IPS-NIHi7 (cell line): ENCODE measurements at regions not wholly inside any gene's neighbourhood (a gene's known extent, or its start where the extent isn't known, plus 50 kb on each side); places are given as distances from the start of the nearest gene placed in this dataset.
"Not testable (repeated sequence)": the region's sequence is repeated elsewhere in the genome, so short reads cannot be mapped to it uniquely, and the experiment has no call there.

Experiments
- DNase-seq: peaks from one replicate; pipeline ENCODE4 v3.0.0; 2012; ENCODE audit warnings: mixed read lengths; ENCODE audit errors: extremely low spot score

GRCh38 chr13:75178436-75178835, 303.5 kb downstream of the TBC1D4 start:
- no peak for DNase-seq

- DNase-seq: no peak
These were observed 306.4 kb downstream of the TBC1D4 start for GRCh38 chr13:75175575-75175974.

DNA sequence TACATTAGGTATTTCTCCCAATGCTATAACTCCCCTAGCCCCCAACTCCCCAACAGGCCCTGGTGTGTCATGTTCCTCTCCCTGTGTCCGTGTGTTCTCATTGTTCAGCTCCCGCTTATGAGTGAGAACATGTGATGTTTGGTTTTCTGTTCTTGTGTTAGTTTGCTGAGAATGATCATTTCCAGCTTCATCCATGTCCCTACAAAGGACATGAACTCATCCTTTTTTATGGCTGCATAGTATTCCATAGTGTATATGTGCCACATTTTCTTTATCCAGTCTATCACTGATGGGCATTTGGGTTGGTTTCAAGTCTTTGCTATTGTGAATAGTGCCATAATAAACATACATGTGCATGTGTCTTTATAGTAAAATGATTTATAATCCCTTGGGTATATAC, 306.9 kb downstream of the TBC1D4 start:
- not testable (repeated sequence) for DNase-seq

DNA sequence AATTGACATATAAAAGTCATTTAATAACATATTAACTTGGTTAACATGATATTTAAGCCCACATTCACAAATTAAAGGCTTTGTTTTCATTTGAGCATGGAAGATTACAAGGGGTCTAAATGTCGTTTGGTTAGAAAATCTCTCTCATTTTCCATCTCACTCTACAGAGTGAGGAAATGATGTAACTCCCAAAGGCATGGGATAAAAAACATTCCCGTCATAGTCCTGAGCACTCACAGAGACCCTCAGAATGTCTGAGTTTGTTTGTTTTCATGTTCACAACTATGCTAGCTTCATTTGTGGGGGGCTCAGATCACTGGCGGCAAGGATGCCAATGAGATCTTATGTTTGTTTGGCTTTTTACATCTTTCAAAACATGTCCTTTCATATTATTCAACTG, 307.5 kb downstream of the TBC1D4 start:
- no peak for DNase-seq

GRCh38 chr13:75173457-75174356, 308.3 kb downstream of the TBC1D4 start:
- DNase-seq: peak; percentile 24

DNA sequence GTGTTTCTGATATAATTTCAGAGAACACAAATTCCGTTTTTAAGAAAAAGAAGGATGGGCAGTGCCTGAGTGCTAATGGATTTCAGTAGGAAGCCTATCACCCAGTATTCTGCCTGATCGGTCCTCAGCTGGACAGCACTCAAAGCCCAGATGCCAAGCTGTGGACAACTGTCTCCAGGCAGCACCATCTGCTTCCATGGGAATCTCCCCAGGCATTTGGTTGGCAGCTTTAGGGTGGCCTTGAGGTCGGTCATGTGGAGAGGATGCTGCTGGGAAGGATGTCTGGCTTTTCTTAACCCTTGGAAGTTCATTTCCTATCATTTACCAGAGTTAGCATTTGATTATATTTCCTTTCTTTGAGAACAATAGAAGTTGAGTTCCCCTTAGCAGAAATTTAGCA, 311.7 kb downstream of the TBC1D4 start:
- no peak for DNase-seq

- no peak for DNase-seq
These were observed 316.3 kb downstream of the TBC1D4 start for GRCh38 chr13:75165543-75166230.

DNA sequence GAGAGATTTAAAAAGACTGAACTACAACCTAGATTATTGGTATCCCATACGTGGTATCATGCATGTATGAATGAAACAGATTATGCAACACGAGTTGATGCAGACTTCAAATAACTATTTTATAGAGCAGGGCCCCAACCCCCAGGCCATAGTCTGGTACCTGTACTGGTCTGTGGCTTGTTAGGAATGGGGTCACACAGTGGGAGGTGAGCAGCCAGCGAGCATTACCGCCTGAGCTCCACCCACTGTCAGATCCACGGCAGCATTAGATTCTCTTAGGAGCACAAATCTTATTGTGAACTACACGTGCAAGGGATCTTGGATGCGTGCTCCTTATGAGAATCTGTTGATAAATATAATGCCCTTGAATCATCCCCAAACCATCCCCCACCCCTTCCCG, 320.2 kb downstream of the TBC1D4 start:
- DNase-seq: no peak

DNA sequence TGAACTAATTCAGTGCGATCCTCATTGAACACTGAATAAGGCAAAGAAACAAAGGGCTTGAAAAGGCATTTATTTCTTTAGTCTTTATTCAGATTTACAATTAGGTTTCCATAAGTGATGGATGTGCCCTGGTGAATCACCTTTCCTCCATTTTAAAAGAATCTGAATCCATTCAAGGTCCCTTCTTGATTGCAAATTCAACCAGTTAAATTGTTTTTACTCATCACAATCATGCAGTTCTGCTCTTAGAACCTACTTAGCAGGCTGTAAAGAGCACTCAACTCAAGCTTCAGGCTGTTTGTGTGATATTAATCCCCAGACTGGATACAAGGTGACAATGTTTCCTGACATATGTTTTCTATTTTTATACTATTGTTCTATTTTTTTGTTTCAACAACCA, 321.0 kb downstream of the TBC1D4 start:
- no peak for DNase-seq

GRCh38 chr13:75154331-75154730, 327.6 kb downstream of the TBC1D4 start:
- no peak for DNase-seq

DNA sequence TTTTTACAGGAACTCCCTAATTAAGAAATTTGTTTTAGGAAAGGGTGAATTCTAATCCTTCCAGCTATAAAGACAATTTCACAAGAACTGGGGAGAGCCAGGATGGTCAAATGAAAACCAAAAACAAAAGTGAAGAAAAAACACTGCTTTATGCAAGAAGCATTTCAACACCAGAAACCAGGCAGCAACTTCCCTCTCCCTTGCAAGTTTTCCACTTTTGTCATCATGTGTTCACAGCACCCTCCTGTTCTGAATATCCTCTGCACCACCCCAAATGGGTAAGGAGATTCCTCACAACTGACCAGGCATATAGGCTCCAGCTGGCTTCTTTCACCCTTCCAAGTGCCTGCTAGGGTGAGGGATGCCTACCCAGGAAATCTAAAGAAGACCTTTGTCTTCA, 328.1 kb downstream of the TBC1D4 start:
- no peak for DNase-seq

GRCh38 chr13:75153386-75153785, 328.6 kb downstream of the TBC1D4 start:
- no peak for DNase-seq

DNA sequence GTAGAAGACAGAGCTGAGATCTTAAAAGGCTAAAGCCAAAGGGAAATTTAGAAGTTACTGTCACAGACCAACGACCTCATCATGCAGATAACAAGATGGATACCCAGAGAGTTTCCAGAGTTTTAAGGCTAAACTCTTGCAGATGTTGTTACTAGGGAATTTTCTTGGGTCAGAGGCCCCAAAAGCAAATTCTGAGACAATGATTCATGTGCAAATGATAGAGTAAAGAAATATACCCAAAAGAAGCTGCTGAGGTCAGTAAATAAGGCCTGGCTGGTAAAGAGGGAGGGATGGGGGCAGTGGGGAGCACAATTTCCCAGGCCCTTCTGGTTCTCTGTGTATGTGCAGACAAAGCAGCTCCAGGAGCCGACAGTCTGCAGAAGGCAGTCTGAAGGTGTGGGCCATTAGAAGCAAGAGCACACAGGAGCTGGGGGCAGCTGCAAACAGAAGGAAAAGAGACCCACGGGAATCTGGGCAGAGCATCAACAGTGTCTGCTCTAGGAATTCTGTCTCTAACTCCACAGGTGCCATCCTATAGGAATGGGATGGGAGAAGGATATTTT, 330.8 kb downstream of the TBC1D4 start:
- no peak for DNase-seq

DNA sequence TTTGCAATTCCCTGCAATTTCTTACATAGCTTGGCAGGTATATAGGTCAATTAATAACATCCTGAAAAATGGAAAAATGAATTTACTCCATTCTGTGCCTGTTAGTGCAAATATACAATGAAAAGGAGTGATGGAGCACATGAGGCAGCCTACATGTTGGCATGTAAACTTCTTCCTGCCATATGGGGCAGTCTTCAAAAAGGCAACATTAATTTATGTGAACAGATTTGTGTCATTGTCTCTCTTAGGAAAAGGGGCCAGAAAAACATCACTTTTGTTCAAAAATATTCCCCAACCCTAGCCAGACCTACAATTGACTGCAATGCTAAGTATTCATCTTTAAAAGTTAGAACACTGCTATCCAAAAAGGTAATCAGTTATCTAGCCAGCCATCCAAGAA, 332.2 kb downstream of the TBC1D4 start:
- no peak for DNase-seq

GRCh38 chr13:75147946-75148345, 334.0 kb downstream of the TBC1D4 start:
- no peak for DNase-seq

DNA sequence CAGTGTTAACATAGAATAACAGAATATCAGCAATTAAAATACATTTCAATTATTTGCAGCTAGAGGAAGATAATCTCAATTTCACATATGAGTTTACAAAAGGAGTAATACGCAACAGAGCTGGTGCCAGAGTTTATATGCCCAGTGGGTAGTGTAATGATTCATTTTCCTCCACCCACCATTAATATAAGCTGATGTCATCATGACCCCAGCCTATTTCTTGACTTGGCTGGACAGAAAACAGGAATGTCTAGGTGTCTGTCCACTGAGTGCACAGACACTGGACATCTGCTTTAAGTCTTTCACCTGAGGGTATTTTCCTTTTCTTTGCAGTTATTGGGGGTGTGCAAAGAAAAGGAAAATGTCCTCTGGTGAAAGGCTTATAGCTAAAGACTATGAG, 335.5 kb downstream of the TBC1D4 start:
- no peak for DNase-seq

DNA sequence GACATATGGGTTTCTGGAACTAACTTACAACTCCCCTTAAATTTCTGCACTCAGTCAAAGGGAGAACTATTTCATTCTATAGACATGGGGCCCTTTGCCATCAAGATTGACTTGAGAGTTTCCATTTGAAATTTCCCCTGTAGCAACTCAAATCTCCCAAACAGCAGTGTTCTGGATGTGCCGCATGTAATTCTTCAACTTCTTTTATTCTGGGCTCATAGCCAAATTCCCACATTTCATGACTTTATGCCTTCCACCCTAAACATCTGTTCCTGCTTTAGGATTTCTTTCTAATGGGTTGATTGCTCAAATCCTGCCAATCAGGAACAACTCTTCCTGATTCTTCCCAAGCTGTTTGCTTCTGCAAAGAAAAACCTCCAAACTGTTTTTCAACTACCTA, 336.0 kb downstream of the TBC1D4 start:
- no peak for DNase-seq

GRCh38 chr13:75139291-75139690, 342.7 kb downstream of the TBC1D4 start:
- no peak for DNase-seq

- DNase-seq: no peak
These were observed 343.9 kb downstream of the TBC1D4 start for GRCh38 chr13:75137911-75138571.

DNA sequence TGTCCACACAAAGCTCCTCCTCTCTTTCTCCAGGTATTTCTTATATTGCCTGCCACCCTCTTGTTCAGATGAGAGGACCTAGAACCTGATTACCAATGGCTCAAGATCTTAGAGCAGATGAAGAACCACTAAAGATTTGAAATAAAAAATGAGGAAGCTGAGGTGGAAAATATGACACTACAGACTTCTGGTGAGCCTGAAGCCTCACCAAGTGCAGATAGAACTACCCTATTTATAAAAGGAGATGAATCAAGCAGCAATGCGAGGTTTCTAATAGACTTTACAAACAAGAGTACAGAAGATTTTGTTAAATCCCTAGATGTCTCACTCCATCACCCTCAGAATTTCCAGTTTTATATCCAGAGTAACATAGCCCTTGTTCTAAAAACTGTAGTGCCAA, 345.8 kb downstream of the TBC1D4 start:
- no peak for DNase-seq

- no peak for DNase-seq
These were observed 346.6 kb downstream of the TBC1D4 start for GRCh38 chr13:75135325-75135825.
